NCI-H2196 (cell line): ENCODE measurements at regions not wholly inside any gene's neighbourhood (a gene's known extent, or its start where the extent isn't known, plus 50 kb on each side); places are given as distances from the start of the nearest gene placed in this dataset.

ENCODE experiments used
- DNase-seq: peaks from one replicate; lab custom pipeline; 2025; ENCODE audit not compliant: unreplicated experiment; lab: John Stamatoyannopoulos, UW

- no peak for DNase-seq
Measured at GRCh38 chr1:228964178-228965089, 229.2 kb downstream of the RHOU start.

DNA sequence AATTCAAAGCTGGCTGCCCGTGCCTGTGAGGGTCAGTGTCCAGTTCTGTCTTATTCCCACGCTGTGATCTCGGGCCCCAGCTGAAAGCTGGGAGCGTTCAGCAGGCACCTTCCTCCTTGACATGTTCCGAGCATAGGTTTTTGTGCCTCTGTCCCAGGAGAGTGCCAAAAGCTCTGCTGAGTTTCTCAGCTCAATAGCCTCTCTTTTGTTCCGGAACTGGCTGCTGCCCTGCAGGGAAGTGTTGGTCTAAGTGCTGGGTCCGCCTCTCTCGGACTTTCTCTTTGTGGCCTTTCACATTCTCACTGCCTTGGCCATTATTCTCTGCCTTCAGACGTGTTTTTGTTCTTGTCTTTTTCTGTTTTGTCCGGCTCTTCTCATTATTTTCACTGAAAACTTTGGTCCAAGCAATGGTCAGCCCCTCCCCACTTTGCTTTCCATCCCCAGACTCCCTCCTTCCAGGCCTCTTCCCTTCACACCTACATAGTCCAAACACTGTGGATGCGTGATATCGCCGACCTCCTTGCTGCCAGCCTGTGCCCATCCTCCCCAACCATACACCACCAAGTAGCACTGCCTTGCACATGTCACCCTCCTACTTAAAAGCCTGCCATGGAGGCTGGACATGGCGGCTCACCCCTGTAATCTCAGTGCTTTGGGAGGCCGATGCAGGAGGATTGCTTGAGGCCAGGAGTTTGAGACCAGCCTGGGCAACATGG, 233.8 kb downstream of the RHOU start:
- no peak for DNase-seq

DNA sequence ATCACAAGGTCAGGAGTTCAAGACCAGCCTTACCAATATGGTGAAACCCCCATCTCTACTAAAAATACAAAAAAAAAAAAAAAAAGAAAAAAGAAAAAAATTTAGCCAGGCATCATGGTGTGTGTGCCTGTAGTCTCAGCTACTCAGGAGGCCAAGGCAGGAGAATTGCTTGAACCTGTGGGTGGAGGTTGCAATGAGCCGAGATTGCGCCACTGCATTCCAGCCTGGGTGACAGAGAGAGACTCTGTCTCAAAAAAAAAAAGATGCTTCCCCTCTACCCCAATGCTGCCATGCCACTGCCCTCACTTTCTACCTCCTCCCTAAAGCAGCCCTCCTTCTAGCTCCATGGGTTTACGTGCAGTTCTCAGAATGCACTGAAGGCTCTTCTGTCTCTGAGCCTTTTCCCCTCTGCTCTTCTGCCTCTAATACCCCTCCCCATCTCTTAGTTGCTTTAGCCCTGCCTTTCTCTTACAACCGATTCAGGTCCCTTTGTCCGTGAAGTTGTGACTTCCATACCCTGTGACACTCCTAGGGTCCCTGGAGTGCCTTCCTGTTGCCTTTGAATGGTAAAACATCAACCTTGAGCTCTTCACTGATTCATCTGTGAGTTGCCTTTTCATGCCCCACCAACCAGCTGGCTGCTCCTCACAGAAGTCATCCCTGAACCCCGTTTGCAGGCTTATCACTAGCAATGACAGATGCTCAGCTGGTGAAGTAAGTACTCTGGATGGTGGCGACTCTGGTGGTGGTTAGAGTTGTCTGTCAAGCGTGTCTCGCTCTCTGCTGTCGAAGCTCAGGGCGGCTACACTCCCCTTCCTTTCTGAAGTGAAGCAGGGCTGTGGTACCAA, 234.9 kb downstream of the RHOU start:
- DNase-seq = no peak

DNA sequence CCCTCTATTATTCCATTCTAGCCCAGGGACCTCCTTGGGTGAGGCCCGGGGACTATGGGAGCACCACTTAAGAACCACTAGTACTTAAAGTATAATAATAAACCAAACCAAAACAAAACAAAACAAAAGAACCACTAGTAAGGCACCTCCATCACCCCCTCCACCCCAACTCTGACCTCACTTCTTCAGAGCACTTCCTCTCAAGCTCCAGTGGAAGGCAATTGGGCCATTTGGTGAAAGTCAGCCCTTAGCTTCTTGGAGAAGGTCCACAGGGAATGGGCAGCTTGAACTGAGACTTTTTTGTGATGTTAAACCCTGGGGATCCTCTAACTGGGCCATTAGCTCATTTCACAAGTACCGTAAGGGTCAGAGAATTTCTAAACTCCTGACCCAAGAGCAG, 237.3 kb downstream of the RHOU start:
- DNase-seq = no peak

GRCh38 chr1:228974273-228974672, 239.0 kb downstream of the RHOU start:
- DNase-seq = no peak

DNA sequence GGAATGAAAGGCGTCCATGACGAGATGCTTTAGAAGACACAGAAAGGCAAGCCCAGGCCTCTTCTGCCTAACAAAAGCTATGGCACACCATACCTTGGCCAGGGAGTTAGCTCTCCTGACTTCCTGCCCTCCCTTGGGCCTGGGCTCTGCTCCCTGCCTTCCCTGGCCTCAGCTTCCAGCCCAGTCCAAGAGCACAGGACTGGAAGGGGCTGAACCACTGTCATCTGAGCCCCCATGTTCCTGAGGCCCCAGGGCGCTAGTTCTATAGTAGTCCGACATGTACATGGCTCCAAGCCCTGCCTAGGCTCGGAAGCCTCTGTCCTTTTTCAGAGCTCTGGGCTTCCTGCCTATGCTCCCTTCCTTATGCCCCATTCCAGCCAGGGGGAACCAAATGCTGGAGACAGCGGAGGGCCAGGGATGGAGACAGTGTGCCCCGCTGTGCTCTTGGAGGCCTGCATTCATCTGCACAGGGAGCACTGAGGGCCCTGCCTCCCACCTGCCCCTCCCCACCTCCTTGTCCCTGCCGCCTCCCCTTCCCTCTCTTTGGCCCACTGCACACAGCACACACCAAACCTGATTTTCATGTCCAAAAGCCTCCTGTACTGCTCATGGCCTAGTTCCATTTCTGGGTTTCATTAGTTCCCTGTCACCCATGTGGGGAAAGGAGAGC, 240.1 kb downstream of the RHOU start:
- DNase-seq = no peak

GRCh38 chr1:228976316-228976715, 241.0 kb downstream of the RHOU start:
- DNase-seq = no peak

DNA sequence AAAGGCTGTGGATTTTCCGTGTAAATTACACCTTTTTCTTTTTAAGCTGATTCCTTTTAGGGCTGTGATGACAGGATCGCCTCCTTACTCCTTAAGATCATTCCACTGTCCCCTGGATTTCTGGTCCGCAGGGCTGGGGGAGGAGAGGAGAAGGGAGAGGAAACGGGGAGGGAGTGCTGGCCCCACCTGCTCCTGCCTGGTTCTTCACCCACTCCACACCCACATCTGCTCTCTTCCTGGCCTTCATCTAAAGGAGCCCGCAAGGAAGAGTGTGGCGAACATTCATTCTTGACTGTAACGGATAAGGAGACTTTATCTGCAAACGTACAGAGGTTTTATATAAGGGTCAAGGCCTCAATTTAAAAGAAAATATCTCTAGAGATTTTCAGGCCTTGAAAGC, 242.0 kb downstream of the RHOU start:
- DNase-seq = no peak

- DNase-seq = no peak
Measured at GRCh38 chr1:228977741-228978140, 242.5 kb downstream of the RHOU start.

DNA sequence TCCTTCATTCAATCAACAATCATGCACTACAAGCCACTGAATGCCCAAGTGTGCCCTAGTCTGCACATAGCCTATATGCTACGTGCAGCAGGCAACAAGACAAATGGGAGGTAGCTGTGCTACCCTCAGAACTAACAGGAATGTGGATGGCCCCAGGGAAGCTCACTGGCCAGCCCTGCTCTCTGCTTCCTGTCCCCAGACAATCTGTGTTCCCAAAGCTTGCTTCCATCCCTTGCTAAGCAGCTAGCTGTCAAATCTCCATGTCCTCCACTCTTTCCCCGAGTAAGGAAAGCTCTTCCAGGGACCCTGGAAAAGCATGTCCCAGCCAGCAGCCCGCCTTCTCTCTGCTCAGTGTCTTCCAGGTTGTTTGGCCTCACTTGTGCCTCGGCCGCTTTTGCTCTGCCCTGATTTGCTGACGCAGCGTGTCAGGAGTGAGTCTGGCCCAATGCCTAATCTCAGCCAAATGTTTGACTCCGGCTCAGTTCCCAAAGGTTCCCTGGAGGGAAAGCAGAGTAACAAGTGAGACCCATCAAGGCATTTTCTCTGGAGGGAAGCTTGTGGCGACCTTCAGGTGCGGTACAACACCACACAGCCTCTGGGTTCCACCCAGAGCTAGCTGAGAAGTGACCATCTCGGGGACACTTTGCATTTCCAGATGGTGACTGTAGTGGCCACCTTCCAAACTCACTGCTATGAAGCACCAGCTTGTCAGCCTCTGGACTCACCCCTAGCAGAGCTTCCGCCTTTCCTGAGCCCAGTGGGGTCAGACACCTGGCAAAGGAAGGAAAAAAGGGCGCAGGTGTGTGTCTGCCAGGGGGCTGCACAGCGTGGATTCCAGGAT, 243.4 kb downstream of the RHOU start:
- DNase-seq = no peak

DNA sequence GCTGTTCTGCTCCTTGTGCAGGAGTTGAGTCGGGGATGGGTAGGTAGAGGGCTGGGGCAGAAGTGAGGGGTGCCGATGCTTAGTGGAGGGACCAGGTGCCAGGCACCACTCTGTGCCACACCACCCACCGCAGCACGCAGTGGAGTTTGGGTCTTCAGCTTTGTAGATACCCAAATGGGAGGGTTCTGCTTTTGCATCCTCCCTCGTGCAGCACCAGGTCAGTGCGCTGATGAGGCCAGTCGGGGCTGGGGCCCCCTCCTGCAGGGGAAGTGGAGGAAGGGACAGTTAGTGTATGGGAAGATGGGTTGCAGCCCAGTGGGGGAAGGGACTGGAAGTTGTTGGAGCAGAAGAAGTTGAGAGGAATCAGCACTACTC, 244.0 kb downstream of the RHOU start:
- no peak for DNase-seq

DNA sequence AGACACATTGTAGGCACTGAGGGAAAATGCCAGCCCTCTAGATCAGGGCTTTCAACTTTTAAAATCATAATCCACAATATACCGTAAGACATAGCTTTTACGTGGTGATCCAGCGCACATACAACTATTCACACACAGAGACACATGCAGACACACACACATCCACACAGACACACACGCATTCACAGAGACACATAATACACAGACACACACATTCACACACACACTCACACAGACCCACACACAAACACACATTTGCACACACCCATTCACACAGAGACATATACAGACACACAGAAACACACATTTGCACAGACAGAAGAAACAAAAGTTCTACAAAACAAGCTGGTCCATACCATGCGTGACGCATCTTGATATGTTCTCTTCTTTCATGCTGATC, 244.5 kb downstream of the RHOU start:
- no peak for DNase-seq

- no peak for DNase-seq
Measured at GRCh38 chr1:228980232-228980937, 245.1 kb downstream of the RHOU start.

DNA sequence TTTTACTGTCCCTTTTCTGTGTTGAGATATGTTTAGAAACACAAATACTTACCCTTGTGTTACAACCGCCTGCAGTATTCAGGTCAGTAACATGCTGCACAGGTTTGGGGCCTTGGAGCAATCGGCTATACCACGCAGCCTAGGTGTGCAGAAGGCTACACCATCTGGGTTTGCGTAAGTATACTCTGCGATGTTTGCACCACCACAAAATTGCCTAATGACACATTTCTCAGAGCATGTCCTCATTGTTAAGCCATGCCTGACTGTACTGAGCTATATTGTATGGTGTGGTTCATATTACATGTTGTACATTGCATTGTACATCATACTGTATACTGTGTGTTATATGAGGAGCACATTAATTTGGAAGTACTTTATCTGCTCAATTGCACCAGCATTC, 247.4 kb downstream of the RHOU start:
- no peak for DNase-seq

DNA sequence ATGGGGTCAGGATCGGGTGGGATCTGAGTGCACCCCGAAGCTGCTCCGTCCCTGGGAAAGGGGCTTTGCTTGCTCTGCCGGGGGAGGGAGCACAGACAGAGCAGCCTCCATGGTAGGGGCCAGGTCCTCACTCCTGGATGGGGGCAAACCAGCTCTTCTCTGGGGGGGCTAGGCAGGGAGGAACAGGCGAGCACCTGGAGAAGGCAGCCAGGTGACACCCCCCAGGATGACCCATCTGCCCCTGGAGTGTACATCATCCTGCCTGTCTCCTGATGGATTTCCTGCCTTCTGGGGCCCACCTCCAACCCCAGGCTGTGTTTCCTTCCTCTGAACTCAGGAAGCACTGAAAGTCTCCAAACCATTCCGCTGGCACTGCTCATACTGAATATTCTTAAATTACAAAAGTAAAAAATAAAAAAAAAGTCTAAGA, 248.0 kb downstream of the RHOU start:
- DNase-seq = no peak

DNA sequence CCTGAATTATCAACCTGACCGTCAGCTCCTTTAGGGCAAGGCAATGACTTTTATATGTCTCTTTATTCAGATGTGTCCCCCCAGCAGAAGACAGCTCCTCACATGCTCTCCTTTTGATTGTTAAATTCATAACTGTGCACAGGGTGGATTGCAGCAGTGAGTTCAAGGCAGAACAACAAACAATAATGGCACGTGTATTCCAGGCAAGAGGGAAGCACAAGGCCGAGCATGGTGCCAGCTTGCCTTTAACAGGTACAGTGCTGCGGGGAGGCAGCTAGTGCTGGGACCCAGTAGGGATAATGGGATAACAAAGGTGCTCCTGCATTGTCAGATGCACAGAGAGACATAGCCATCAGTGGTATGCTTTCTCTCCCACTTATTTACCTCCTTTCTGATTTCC, 248.4 kb downstream of the RHOU start:
- no peak for DNase-seq

DNA sequence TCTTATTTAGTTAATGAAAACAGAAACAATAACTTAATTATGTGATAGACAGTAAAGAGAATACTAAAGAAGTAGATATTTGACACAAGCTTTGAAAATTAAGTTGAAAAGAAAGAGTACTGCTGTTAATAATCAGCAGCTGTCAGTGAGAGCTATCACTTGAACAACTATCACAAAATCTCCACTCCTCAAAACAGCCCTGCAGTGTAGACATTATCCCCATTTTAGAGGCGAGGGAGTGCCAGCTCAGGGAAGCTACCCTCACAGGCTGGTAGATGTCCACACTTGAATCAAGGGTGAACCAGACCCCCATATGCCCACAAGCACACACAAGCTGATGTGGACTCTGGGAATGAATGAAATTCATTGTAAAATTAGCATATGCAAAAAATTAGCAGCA, 248.8 kb downstream of the RHOU start:
- no peak for DNase-seq

- no peak for DNase-seq
Measured at GRCh38 chr1:228984646-228985631, 249.7 kb downstream of the RHOU start.
